NOMO-1 treated with dmso at 0.1 percent for 144 hours (cell line): ENCODE measurements at regions not wholly inside any gene's neighbourhood (a gene's known extent, or its start where the extent isn't known, plus 50 kb on each side); places are given as distances from the start of the nearest gene placed in this dataset.

Experiments
- DNase-seq: peaks from one replicate; lab custom pipeline; 2025; ENCODE audit not compliant: unreplicated experiment; lab: John Stamatoyannopoulos, UW

DNA sequence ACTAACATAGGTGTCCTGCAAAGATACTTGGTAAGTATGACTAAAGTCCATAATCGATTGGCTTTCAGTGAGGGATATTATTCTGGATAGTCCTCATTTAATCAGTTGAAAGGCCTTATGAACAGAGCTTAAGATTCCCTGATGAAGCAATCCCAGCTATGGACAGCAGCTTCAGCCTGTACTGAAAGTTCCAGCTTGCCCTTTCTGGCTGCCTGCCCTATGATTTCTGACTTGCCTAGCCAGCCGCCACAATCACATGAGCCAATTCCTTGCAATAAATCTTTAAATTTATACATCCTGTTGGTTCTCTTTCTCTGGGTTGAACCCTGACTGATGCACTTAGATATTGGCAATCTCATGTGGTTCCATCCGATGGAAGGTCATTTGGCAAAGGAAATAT, 759.0 kb upstream of the API5 start:
- DNase-seq, result no peak

DNA sequence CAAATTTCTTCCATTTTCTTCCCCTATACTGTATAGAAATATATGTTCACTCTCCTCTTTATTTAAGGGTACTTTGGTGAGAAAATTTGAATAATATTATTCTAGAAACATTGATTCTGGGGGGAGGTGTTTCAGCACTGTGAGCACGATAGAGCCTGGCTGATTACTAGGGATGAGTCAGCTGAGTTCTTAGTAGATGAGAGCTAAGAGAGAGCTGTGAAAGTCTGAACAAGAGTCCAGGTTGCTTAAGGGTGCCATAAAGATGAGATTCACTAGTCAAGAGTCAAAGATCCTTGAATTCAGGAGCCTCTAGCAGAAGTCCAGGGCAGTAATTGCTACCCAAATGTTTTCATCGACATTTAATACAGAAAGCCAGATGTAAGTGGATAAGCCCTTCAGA, 756.6 kb upstream of the API5 start:
- no peak for DNase-seq

DNA sequence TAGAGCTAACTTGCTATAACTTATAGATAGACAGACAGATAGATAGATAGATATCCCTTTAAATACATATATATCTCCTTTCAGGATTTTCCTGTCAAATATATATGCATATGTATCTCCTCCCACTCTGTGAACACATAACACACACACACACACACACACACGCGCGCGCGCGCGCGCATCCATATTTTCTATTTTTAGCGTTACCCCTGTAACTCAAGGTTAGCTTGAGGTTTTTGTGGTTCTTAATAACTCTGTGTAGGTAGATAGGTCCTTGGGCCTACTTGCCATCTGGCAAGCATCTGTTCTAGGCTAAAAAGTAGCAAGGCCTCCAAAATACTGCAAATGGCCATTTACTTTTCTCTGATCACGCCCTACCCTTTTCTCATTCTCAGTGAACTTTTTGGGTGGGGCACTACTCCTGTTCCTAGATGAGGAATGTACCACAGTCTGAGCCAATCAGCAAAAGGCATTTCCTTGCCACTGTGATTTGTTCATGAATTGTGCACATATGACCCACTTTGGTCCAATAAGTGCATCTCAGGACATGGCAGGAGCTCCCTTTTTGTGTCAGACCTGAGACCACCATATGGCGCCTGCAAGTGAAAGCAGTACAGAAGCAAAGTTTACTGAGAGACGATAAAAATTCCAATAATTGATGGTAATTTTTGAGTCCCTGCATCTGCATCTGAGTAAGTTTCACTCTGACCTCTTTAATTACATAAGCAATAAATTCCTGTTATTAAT, 740.5 kb upstream of the API5 start:
- no peak for DNase-seq

DNA sequence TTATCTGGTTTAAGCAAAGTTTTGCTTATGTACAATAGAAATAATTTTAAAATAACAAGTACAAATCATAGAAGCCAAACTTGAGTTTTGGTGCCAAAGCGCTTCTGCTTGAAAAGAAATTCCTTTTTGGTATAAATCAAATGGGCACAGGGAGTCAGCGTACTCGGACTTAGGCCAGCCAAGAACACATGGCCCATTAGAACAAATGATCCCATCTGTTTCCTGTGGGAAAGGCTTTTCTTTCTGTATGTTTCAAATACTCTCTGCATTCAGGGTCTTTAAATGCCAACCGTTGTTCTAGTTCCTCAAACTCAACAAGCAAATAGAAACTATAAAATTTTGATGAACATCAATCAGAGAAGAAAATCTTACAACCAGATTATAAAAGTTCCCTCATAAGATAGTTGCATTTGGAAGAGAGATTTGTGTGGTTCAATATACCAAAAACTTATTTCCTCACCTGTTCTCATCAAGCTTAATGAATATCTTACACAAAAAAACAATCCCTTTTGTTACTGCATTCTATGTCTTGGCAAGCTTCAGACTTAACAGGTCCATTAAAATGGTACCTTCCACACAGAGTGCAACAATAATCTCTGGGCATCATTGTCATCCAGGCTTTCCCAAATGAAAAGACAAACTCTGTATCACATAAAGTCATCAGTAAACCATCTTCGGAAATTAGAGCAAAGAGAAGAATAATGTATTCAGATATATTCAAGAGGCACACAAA, 739.8 kb upstream of the API5 start:
- DNase-seq, result no peak

DNA sequence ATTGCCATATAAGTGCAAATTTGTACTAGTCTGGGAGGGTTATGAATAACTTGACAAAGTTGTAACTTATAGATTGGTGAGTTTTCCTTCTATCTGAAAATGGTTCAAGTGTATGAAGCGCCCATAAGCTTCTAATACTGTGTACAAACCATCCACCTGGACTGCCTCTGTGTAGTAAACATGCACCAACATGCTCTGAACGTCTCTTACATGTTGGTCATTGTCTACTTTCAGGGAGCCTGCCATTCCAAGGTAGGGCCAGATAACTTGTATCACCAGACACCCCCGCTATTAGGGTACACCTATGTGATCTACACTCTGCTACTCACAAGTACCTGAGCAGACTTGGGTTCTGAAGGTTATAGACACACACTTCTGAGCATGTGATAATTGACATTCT, 735.5 kb upstream of the API5 start:
- DNase-seq, result no peak

DNA sequence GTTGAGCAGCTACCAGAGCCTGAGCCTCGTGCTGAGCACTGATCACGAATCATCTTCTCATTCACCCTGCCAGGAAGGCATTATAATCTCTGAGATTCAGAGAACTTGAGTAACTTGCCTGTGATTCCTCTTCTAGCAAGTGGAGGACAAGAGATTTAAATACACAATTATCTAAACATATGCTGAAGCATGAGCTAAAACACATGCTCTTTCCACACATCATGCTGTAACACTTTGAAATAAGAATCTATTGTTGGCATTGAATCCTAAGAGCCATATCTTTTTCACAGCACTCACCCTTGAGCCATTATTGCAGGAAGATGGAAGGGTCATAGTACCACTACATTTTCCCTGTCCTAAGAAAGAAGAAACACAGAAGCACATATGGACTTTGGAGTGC, 722.5 kb upstream of the API5 start:
- no peak for DNase-seq

DNA sequence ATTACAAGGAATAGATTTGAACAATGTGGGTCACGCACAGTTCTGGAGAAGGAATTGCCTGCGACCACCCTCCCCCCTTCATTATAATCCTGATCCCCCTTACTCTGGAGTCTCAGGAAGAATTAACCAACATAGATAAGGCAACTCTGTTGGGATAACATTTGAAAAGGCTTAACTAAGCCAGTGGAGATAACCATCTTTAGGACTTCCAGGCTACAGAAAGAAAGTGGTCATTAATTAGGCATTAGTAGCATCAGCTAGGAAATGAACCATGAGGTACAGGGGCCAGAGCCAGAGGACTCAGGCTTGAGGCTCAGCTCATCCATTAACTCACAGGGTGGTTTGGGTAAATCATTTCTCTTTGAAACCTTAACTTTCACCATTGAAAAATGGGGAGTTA, 720.0 kb upstream of the API5 start:
- DNase-seq, result no peak

DNA sequence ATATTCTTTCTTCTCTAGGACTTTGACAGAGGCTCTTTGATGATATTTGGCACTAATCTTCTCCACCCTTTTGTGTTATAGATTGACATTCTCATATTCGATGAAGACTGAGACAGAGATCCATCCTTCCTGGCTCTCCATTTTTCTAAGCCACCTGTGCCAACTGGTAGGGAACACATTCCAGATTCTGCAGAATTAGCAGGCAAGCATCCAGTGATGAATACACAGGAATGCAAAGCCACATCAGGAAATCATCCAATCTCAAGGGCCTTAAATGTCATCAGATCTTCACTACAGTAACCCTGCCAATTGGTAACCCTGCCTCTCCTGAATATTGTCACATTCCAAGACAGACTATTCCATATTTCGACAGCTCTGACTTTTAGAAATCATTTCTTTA, 718.4 kb upstream of the API5 start:
- no peak for DNase-seq

DNA sequence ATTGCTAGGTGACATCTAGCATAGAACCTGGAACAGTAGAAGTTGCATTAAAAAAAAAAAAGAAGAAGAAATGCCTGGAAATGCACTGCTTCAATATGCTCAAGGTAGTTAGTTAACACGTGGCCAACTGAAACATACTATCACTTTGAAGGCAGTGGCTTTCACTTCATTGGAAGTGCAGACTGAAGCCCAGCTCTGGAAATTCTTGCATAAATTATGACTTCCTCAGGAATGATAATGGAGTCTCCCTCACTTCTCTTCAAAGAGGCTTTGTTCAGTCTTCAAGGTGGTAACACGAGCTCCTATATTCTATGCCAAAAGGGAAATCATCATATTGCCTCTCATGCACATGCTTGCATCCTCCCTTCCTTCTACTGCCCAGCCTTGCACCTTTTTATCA, 715.9 kb upstream of the API5 start:
- DNase-seq, result no peak

DNA sequence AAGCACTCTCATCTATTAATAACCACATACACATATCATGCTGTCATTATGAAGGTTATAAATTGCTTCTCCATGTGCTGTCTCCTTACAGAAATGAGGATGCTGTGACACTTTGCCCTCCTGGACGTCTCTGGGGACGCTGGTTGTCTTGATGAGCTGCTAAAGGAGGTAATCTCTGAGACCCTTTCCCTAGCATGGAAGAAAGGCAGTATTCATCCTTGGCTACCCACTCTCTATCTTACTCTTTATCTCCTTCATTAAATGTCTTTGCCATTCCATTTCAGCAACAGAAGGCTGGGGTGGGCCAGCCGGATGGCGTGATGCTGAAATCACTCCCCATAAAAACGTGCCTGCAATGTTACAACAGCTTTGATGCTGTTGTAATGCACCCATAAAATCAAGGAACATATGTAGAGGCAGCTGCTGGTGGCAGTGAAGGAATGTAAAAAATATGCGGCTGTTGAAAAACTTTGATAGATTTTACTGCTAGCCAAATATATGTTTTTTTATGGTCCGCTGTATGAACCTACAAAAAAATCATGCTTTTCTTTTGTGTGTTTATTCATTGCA, 715.1 kb upstream of the API5 start:
- DNase-seq, result no peak

DNA sequence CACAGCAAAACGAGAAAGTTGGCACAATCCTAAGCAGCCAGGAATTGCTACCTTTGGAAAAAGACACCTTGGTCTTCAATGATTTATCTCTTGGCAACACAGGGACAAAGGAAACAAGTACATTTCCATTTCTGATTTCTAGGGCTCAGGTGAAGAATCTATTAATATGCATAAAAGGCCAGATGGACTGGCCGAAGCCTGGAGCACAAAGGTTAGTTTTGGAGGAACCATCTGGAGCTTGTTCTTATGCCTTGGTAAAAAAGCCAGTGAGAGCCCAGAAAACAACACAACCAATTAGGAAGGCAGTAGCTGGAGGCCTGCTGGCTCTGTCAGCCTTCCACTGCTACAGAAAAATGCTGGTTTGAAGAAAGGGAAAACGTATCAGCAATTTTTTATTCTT, 713.5 kb upstream of the API5 start:
- no peak for DNase-seq

DNA sequence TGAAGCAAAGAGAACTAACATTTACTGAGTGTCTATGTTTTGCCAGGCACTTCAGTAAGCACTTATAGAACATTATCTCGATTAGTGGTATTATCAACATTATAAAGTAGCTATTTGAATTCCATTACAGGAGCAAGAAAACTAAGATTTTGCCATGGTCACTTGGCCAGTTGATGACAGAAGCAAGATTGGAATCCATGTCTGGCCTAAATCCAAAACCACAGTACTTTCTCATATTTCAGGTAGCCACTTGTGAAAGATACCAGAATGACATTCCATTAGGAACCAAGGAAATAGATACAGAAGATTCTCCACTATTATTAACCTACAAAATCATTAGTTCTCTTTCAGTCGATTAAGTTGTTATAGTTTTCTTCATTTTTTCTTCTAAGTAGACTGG, 691.0 kb upstream of the API5 start:
- no peak for DNase-seq

DNA sequence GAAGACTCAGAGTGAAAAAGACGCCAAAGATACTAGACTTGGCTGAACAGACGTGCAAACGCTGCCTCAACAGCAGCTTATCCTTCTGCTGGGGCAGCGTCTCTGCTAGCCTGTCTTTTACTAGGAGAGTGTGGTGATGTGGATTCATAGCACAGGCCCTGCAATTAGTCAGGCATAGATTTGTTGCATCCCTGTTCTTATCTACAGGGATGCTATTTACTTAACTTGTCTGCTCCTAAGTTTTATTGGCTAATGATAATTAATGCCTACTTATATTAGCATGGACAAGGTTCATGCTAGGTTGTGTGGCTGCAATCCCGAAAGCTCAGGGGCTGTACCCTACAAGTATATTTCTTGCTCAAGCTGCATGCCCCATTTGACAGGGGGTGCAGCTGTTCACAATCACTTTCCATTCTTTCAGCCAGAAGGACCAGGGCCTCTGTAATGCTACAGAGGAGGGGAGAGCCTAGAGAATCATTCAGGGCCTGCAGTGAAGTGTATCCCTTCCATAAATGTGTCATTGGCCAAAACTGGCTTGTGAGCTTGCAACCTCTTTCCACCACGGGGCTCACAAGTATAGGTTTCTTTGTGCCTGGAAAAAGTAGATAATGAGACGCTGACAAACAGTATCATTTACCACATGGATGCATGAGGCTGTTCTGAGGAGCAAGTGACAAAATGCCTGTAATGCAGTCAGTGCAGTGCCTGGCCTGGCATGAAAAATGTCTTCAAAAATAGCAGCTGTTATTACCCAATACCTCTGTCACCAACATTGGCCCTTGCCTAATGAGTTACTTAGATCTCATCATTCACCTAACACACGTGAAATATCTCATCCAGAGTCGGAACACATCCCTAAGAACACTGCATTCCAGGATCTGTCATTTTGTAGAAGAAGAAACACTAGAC, 685.8 kb upstream of the API5 start:
- DNase-seq, result no peak

DNA sequence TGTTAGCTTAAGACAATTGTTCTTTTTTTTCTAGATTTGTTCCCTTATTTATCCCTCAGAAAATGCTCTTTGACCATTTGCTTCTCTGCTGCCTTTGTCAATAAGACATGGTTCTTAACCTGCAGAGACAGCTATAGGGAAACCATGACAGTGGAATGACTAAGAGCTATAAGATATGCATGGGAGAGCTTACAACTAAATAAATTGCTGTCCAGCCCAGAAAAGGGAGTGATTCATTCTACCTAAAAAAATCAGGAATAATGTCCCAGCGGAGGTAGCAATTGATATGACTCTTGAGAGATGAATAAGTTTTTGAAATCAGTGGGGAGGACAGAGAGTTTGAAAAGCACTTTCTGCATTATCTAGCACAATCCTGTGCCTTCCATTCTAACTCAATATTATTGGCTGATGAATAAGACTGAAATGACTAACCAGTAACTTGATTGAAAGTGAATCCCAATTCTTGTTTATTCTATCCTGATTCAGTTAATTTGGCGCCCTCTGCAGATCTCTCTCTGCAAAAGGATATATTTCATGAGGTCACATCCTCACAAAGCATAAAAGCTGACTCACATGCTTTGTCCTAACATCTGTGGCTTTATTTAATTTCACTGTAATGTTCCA, 680.5 kb upstream of the API5 start:
- DNase-seq, result no peak

DNA sequence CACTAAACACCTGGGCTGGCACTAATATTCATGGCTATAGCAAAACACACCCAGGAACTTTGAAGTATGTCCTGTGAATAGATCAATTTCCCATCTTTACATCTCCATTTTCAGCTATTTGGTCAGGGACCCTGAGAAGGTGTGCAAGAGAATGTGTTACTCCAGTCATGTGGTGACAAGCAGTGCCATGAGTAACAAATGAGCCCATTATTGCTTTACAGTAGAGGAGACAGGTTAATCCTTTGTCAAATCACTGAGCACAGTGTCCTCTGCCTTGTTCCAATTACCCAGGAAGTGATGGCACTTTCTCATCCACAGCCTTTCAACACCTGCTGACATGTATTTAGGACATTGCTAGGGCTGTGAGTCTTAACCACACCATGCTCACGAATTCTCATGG, 664.8 kb upstream of the API5 start:
- DNase-seq, result no peak

DNA sequence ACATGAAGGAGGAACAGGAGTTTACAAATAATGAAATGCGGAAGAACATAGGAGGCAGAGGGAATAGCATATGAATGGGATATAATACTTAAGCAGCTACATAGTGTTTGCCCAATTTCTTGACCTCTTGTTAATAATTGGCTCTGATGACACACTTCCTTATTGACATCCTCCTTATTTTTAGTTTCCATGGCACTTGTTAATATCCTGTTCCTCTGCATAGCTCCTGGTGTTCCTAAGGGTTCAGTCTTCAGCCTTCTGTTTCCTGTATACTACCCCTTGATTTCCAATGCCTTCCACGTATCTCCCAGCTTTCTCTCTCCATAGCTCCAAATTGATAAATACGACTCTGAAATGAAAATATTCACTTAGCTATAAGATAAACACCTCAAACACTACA, 663.8 kb upstream of the API5 start:
- DNase-seq, result no peak

DNA sequence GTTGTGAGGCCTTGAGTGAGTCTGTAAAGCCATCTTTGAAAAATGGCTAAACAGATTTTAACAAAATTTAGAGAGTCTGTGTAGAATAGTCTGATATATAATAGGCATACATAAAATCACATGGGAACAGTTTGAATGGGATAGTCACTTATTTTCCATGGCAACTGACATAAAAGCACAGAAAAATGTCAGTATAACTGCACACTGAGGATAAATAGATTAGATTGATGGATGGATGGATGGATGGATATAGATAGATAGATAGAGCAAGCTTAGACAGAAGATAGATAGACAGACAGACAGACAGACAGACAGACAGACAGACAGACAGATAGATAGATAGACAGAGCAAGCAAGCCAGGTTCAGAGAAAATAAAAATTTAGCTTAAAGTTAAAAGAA, 660.2 kb upstream of the API5 start:
- no peak for DNase-seq

DNA sequence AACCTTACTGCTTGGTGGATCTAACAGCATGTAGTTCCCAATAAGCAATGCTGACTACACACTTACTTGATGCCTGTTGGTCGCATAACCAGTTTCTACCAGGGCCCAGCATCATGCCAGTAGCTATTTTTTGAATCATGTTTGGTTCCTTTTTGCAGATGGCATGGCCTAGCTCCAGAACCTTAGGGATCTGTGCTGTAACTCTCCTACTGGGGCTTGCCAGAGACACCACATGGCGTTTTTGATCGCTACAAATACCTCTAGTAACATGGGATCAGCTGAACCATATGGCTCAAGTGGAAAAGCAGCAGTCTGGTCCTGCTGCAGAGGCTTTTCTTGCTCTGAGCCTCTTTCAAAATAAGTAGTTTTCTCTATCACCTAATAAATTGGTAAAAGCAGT, 654.6 kb upstream of the API5 start:
- no peak for DNase-seq

DNA sequence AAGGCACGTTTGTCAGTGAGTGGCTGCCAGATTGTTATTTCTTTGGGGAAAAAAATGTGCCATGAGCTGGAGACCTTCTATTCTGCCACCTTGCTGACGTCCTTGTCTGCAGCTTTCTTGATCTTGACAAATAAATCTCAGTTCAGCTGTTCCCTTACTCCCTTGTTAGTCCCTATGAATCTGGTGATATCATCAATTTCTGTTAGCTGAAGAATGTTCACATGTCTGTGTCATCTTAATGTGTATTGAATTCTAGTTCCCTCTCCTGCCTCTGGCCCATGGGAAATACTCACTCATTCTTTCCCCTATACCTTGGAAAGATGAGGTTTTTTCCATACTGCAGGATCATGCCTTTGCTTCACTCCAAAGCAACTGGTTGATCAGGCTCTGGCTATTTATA, 649.9 kb upstream of the API5 start:
- no peak for DNase-seq

DNA sequence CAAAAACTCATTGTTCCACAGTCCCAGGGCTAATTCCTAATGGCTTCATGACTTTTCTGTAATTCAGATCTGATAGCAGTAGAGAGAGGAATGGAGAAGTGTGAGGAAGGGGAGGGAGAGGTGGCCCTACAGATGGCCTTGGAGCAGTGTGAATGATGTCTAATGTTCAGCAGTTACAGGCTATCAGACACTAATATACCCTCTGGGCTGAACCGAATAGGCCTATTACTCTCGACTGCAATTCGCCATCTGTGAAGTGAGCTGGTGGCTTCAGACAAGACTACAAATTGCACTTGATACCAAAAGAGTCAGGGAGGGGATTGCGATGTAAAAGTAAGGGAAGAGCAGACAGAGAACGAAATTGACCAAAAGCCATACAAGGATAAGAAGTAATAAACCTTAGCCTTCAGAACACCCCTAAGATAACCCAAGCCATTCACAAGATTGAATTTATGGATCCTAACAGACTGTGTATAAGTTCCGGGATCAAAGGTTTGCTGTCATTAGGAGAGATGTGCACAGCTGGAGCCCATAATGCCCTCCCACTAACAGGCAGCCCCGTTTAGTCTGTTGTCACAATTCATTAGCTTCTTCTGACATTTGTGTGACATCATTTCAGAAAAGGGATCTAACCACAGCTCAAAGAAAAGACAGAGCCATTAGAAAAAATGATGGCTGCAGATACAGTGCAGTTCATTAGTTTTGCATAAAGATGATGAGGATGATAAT, 642.4 kb upstream of the API5 start:
- no peak for DNase-seq
